ENCODE measurements at regions not wholly inside any gene's neighbourhood (a gene's known extent, or its start where the extent isn't known, plus 50 kb on each side); places are given as distances from the start of the nearest gene placed in this dataset.

GRCh38 chr15:95235033-95235432 is 1003.7 kb downstream of the MCTP2 start:
- TF ChIP-seq, protein P1, sequence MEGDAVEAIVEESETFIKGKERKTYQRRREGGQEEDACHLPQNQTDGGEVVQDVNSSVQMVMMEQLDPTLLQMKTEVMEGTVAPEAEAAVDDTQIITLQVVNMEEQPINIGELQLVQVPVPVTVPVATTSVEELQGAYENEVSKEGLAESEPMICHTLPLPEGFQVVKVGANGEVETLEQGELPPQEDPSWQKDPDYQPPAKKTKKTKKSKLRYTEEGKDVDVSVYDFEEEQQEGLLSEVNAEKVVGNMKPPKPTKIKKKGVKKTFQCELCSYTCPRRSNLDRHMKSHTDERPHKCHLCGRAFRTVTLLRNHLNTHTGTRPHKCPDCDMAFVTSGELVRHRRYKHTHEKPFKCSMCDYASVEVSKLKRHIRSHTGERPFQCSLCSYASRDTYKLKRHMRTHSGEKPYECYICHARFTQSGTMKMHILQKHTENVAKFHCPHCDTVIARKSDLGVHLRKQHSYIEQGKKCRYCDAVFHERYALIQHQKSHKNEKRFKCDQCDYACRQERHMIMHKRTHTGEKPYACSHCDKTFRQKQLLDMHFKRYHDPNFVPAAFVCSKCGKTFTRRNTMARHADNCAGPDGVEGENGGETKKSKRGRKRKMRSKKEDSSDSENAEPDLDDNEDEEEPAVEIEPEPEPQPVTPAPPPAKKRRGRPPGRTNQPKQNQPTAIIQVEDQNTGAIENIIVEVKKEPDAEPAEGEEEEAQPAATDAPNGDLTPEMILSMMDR (IDR thresholded peaks at IDR 0.05): no peak
- TF ChIP-seq POLR2A (IDR thresholded peaks at IDR 0.05) (no peak), POLR2AphosphoS5 (IDR thresholded peaks at IDR 0.05) (no peak)
